GM18517 (cell line): ENCODE measurements at regions not wholly inside any gene's neighbourhood (a gene's known extent, or its start where the extent isn't known, plus 50 kb on each side); places are given as distances from the start of the nearest gene placed in this dataset.

Source experiments
- ATAC-seq: cut with Tn5 transposase; IDR thresholded peaks from one replicate; pipeline ENCODE4 v1.9.1; 2021; ENCODE audit warnings: mild to moderate bottlenecking, moderate library complexity; ENCODE audit not compliant: unreplicated experiment

- ATAC-seq = no peak
Observed at GRCh38 chr3:180092889-180093288, 56.2 kb upstream of the PEX5L start.

DNA sequence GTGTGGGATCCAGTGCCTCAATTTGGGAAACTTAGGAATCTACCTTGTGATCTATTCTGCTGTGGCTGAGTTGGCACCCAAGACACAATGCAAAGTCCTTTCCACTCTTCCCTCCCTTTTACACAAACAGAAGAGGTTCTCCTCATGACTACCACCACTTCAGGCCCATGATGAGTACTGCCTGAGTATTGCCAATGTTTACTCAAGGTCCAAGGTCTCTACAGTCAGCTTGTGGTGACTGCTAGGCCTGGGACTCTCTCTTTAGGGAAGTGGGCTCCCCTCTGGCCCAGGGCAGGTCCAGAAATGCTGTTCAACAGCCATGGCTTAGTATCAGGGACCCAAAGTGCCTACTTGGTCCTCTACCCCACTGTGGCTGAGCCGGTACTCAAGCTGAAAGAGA is 56.8 kb upstream of the PEX5L start:
- no peak for ATAC-seq

DNA sequence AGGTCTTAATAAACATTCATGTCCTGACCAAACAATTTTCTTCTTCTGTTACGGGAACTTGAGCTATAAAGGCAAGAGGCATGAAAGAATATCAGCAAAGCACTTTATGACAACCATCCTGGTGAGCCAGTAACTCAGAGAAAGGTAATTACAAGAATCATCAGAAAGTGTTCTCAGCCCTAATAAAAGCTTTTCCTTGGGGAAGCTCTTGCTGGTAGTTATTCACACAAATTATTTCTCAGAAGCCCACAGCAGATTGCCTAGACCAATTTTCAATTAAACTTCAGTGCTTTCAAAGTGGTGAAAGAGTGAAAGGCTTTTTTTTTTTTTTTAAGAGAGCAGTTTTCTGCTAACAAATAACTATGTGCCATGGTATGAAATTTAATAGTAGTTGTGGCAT is 60.9 kb upstream of the PEX5L start:
- ATAC-seq = no peak

DNA sequence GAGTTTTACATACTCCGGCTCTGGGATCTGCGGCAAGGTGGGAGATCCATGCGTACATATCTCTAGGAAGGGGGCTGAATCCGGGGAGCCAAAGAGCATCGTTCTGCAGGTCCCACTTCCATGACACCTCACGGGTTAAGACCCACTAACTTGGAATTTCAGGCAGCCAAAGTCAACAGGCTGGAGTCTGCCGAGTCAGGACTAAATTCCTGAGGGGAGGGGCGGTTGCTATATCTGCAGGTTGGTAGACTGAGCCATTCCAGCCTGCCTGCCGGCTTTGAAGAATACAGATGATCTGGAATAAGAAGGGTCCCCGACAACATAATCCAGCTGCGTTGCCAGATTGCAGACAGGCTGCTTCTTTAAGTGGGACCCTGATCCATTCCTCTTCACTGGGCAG is 65.4 kb upstream of the PEX5L start:
- ATAC-seq = no peak

DNA sequence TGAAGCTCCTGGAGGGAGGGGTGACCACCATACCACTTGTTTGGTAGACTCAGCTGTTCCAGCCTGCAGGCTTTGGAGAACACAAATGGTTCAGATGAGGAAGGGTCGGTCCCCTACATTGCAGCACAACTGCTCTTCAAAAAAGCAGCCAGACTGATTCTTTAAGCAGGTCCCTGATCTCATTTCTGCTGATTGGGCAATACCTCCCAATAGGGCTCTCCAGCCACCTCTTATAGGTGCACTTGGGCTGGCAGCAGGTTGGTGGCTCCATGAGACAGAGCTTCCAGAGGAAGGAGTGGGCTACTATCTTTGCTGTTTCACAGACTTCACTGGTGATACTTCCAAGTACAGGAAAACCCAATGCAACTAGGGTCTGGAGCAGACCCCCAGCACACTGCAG is 65.9 kb upstream of the PEX5L start:
- ATAC-seq = no peak

- ATAC-seq = no peak
Observed at GRCh38 chr3:180116203-180116602, 79.5 kb upstream of the PEX5L start.

DNA sequence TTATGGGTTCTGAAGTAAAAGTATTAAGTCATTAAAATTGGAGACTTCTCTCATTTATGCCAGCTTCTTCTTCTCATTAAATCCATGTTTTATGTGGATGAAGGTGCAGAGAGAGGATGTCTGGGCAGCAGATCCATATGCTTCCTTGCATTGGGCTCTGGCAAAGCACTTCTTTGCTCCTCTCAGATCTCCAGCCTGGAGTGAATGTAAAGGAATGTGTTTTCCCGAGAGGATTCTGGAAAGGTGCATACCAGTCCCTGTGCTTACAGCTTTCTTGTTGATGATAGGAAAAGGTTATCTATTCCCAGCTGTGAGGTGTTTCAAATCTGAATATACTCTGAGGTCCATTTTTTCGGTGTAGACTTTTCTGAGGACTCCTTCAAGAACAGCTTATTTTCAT is 79.9 kb upstream of the PEX5L start:
- ATAC-seq = no peak

- ATAC-seq = no peak
Observed at GRCh38 chr3:180117381-180118163, 80.8 kb upstream of the PEX5L start.

GRCh38 chr3:180119567-180119966 is 82.8 kb upstream of the PEX5L start:
- ATAC-seq = no peak

GRCh38 chr3:180123928-180124327 is 87.2 kb upstream of the PEX5L start:
- no peak for ATAC-seq

DNA sequence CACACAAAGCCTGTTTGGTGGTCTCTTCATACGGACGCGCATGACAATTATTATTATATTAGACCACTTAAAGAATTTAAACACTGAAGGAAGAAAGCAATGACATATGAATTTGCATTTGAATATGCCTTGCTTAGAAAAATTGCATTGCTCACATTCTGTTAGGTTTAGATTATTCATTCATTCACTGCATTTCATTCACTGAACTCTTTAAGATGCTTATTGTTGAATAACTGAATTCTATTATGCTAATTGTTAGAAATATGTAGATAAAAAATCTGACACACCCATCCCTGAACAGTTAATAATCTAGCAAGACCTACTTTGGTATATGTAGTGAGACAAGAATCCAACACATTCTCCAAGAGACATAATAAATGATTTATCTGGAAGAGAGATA is 94.4 kb upstream of the PEX5L start:
- ATAC-seq = no peak

DNA sequence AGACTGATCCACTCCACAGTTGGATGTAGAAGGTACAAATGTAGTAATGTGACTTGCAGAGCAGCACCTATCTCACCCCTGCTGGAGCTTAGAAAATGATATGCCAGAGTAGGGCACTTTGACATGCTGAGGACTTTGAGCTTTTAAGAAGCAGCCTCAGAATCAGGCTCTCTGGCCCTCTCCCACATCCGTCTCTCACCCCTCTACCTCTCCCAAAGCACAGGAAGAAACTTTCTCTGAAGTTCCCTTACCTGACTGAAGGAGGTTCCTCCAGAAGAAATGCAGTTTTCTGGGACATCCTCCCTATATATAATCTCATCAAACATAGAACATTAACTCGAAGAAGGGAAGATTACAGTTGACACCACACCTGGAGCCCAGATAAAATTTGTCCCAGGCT is 98.4 kb upstream of the PEX5L start:
- ATAC-seq = no peak

DNA sequence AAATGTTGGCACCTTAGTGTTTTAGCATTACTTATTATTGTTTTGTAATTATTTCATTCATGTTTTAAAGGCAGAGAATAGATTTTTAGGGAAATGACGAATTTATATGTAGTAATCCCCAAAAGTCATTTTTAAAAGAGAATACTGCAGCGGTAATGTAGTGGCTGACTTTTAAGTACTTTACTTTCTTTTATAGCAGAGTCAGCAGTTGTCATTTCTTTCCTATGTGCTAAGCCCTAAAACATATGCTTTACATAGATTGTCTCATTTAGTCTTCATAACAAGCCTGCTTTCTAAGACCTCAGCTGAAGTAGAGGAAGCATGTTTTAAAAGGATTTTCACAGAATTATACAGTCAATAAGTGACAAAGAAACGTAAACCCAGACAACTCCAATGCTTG is 102.1 kb upstream of the PEX5L start:
- no peak for ATAC-seq

DNA sequence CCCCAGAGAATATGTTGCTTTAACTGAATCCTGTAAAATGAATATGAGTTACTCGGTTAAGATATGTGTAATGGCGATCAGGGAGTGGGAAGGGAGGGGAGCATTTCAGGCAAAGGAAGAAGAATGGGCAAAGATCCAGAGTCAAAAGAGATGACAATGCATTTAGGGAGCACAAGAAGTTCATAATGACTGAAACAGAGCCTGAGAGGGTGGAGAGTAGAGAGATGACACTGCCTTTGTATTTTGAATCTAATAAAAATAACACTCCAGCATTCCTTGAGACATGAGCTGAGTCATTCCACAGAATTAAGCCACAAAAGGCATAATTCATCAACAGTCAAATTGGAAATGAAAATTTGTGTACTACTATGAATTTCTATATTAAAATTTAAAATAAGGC is 105.3 kb upstream of the PEX5L start:
- no peak for ATAC-seq

DNA sequence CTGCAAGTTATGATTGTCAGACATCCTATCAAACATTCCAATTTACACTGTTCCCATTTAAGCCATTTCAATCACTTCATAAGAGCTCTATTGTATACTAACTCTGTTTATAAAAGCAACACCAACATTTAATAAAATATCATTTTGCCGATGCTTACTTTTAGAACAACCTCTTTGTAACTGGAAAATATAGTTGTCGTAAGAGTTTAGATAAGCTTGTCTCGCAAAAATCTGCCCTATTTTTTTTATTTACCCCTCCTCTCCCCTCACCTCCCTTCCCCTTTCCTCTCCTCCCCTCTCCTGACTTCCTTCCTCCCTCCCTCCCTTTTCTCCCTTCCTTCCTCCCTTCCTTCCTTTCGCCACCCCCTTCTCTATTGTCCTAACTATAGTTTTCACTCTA is 105.7 kb upstream of the PEX5L start:
- no peak for ATAC-seq

DNA sequence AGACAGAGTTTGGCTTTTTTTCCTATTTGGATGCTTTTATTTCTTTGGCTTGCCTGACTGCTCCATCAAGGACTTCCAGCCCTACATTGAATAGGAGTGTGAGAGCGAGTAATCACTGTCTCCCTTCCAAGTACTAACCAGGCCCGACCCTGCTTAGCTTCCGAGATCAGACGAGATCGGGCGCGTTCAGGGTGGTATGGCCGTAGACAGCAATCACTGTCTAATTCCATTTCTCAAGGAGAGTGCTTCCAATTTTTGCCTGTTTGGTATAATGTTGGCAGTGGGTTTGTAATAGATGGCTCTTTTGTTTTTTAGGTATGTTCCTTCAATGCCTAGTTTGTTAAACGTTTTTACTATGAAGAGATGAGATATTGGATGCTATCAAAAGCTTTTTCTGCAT is 125.0 kb upstream of the PEX5L start:
- no peak for ATAC-seq

DNA sequence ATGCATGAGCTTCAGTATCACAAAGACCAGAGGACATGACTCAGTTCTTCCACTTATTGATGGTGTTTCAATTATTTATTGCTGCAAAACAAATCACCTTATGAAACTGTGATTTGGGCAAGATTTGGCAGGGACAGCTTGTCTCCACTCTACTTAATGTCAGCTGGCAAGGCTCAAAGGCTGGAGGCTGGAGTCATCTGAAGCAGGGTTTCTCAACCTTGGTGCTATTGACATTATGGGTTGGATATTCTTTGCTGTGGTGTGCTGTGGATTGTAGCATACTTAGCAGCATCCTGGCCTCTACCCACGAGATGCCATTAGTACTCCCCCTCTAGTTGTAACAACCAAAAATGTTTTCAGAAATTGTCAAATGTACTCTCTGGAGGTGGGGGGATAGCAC is 138.8 kb upstream of the PEX5L start:
- ATAC-seq = no peak

GRCh38 chr3:180176059-180176458 is 139.3 kb upstream of the PEX5L start:
- no peak for ATAC-seq

- no peak for ATAC-seq
Observed at GRCh38 chr3:180177255-180177654, 140.5 kb upstream of the PEX5L start.

- no peak for ATAC-seq
Observed at GRCh38 chr3:180179562-180179961, 142.8 kb upstream of the PEX5L start.

- ATAC-seq = no peak
Observed at GRCh38 chr3:180180795-180181194, 144.1 kb upstream of the PEX5L start.

DNA sequence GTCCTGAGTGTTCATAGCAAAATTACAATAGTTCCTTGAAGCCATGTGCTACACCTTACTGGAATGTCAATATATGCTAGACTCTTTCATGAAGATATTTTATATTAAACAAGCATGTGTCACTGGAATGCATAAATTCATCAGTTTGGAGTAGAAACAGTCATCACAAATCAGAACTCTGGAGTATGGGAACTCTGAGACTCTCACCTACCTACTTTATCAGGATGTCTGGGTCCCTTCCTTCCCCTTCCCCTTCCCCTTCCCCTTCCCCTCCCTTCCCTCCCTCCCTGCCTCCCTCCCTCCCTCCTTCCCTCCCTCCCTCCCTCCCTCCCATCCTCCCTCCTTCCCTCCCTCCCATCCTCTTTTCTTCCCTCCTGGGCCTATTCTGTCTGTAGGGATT is 144.7 kb upstream of the PEX5L start:
- ATAC-seq = no peak

- ATAC-seq = no peak
Observed at GRCh38 chr3:180183346-180183745, 146.6 kb upstream of the PEX5L start.
